ENCODE measurements at regions not wholly inside any gene's neighbourhood (a gene's known extent, or its start where the extent isn't known, plus 50 kb on each side); places are given as distances from the start of the nearest gene placed in this dataset.

DNA sequence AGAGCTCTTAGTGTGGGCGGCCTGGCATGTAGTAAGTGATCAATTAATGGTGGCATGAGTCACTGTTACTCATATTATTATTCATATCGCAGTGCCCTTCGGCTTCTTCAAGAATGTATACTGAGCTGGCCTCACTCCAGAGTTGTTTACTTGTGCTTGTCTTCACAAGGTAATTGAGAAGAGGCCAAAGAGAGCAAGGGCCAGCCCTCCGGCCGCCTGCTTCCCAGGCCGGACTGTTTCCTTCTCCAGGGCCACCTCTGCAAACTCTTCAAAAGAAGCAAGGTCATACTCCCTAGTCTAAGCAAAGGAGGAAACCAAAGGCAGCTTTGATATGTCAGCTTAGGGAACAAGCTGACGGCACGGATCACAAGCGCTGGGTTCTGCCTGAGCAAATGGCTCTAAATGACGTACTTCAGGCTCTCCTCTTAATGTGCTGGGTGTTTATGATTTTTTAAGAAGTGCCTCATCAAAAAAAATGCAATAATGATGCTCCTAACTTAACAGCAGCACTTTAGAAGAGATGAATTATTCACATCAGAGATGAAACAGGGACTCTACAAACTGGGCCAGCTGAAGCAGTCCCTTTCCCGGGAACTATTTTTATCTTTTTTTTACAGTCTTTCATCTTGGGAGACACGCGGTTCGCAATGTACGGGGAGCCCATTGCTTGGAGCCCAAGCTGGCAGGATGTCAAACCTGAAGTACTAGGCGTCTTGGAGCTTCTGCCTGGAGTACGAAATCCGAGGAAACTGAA lies 65.6 kb upstream of the DLK1 start:
- Histone ChIP-seq H3K4me1 (ENCODE audit: low read length) (no peaks in the 10 kb centered on the region), H3K4me3 (ENCODE audit: low read length) (no peak overlapping the region), H3K79me2 (ENCODE audit: low read length) (no peaks in the 10 kb centered on the region), H3K9ac (ENCODE audit: low read length) (no peak overlapping the region), H3K27me3 (ENCODE audit: low read length) (no peaks in the 10 kb centered on the region), H3K9me2 (replicated peaks; ENCODE audit: insufficient read depth, low read length) (no peaks in the 10 kb centered on the region), H3K9me3 (ENCODE audit: low read length) (no peaks in the 10 kb centered on the region), H3K36me3 (ENCODE audit: insufficient read depth, low read length) (no peaks in the 10 kb centered on the region), H3K4me2 (ENCODE audit: low read depth, low read length, poor library complexity, severe bottlenecking) (no peak overlapping the region), H4K20me1 (ENCODE audit: insufficient read depth, low read depth, low read length) (no peaks in the 10 kb centered on the region), H2AFZ (ENCODE audit: low read length) (no peak overlapping the region), H3K27ac (ENCODE audit: low read length) (no peak overlapping the region)
- no peak for DNase-seq

DNA sequence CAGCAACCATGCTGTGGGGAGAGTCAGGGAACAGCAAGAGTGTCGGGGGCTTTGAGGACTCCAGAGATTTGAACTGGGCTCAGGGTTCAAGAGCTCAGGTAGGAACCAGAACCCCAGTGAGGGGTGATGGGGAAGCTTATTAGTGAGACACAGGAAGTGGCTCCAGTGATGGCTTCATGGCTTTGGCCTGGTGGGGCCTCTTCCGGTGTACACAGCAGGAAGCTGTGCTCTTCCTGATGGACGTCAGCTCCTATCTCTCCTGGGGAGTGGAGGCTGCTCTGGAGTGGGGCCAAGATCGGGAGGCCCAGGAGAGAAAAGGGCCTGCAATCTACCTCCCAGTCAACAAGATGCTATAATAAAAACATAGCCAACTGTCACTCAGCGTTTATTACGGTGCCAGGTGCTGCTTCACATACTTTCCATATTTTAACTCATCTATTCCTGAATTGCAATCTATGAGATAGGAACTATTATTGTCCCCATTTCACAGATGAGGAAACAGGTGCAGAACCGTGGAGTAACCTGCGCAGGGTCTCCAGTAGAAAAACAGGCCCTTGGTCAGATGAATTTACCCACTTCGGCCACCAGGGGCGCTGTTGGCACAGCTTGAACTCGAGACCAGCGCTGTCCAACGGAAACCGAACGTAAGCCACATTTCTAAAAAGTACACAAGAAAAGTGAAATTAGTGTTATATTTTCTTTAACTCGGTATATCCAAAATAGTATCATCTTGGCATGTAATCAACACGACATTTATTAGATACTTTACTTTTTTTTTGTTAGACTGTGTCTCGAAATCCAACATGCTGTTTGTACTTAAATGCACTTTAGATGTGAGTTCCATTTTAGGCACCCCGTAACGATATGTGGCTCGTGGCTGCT lies 63.6 kb upstream of the DLK1 start:
- Histone ChIP-seq H3K4me2 (ENCODE audit: low read depth, low read length, poor library complexity, severe bottlenecking) (no peak overlapping the region), H3K9ac (ENCODE audit: low read length) (no peak overlapping the region), H3K27me3 (ENCODE audit: low read length) (no peaks in the 10 kb centered on the region), H2AFZ (ENCODE audit: low read length) (no peak overlapping the region), H3K79me2 (ENCODE audit: low read length) (no peaks in the 10 kb centered on the region), H3K4me3 (ENCODE audit: low read length) (no peak overlapping the region), H4K20me1 (ENCODE audit: insufficient read depth, low read depth, low read length) (no peaks in the 10 kb centered on the region), H3K9me2 (replicated peaks; ENCODE audit: insufficient read depth, low read length) (no peaks in the 10 kb centered on the region), H3K36me3 (ENCODE audit: insufficient read depth, low read length) (no peaks in the 10 kb centered on the region), H3K9me3 (ENCODE audit: low read length) (no peaks in the 10 kb centered on the region), H3K4me1 (ENCODE audit: low read length) (no peaks in the 10 kb centered on the region), H3K27ac (ENCODE audit: low read length) (no peak overlapping the region)
- DNase-seq: peak; percentile 86

DNA sequence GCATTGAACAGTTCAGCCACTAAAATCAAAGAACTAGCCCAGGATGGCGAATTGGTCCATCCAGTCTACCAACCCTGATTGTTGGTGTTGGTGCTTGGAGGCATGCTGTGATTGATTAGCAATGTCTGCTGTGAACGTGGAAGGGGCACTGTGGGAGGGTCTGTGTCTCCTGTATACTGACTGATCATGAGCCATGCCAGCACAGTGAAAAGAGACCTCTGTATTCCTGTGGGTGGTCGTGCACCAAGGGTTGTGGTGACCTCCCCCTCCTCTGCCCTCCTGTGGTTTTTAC lies 63.0 kb upstream of the DLK1 start:
- Histone ChIP-seq H3K36me3 (ENCODE audit: insufficient read depth, low read length) (no peaks in the 10 kb centered on the region), H3K9ac (ENCODE audit: low read length) (no peak overlapping the region), H3K27ac (ENCODE audit: low read length) (no peak overlapping the region), H3K27me3 (ENCODE audit: low read length) (no peaks in the 10 kb centered on the region), H3K4me3 (ENCODE audit: low read length) (no peak overlapping the region), H4K20me1 (ENCODE audit: insufficient read depth, low read depth, low read length) (no peaks in the 10 kb centered on the region), H2AFZ (ENCODE audit: low read length) (no peak overlapping the region), H3K9me2 (replicated peaks; ENCODE audit: insufficient read depth, low read length) (no peaks in the 10 kb centered on the region), H3K9me3 (ENCODE audit: low read length) (no peaks in the 10 kb centered on the region), H3K4me1 (ENCODE audit: low read length) (no peaks in the 10 kb centered on the region), H3K79me2 (ENCODE audit: low read length) (no peaks in the 10 kb centered on the region), H3K4me2 (ENCODE audit: low read depth, low read length, poor library complexity, severe bottlenecking) (no peak overlapping the region)
- no peak for DNase-seq

DNA sequence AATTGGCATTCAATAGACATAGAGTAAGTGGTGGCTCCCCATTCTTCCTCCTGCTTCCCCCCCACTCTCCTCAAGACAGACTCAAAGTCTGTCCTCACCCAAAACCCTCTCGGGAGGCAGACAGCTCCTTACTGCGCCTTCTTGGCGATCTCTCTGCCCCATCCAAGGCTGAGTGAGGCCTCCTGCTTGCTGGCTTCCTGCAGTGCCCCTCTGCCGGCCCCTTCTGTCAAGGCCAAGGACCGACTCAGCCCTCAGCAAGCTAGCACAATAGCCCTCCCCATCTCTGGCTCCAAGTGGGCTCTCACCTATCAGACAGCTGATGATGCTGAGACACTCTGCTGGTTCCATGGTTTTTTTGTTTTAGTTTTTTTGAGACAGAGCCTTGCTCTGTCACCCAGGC lies 62.5 kb upstream of the DLK1 start:
- Histone ChIP-seq H3K36me3 (ENCODE audit: insufficient read depth, low read length) (no peaks in the 10 kb centered on the region), H3K27ac (ENCODE audit: low read length) (no peak overlapping the region), H3K4me3 (ENCODE audit: low read length) (no peak overlapping the region), H3K79me2 (ENCODE audit: low read length) (no peaks in the 10 kb centered on the region), H3K27me3 (ENCODE audit: low read length) (no peaks in the 10 kb centered on the region), H4K20me1 (ENCODE audit: insufficient read depth, low read depth, low read length) (no peaks in the 10 kb centered on the region), H3K9me3 (ENCODE audit: low read length) (no peaks in the 10 kb centered on the region), H2AFZ (ENCODE audit: low read length) (no peak overlapping the region), H3K9ac (ENCODE audit: low read length) (no peak overlapping the region), H3K9me2 (replicated peaks; ENCODE audit: insufficient read depth, low read length) (no peaks in the 10 kb centered on the region), H3K4me2 (ENCODE audit: low read depth, low read length, poor library complexity, severe bottlenecking) (no peak overlapping the region), H3K4me1 (ENCODE audit: low read length) (no peaks in the 10 kb centered on the region)
- DNase-seq: no peak

DNA sequence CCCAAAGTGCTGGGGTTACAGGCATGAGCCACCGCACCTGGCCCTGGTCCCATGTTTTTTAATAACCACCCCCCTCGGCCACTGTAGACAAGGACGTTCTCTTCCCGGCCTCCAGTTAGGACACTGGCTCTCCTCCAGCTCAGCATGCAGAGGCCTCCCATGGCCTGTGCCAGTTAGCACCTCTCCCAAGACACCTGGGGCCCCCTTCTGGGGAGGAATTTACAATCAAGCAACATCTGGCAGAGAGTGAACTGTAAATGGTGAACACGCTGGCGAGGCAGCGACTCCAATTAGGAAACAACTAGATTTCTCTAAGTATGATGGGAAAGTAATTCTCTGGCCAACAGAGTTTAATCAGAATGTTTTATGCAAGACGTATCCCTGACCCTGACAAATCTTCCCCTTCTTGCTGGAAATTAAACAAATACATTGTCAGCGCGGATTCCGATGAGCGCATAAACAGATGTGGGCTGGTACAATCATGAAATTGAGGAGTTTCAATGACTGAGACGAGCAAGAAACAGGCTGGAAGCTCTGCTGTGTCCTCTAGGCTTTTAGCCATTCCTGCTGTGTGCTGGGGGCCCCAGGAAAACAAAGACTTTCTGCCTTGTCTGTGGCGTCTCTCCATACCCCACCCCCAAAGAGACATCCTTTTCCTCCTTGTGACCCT lies 61.7 kb upstream of the DLK1 start:
- Histone ChIP-seq H3K79me2 (ENCODE audit: low read length) (no peaks in the 10 kb centered on the region), H2AFZ (ENCODE audit: low read length) (no peak overlapping the region), H3K36me3 (ENCODE audit: insufficient read depth, low read length) (no peaks in the 10 kb centered on the region), H3K4me1 (ENCODE audit: low read length) (no peaks in the 10 kb centered on the region), H3K27ac (ENCODE audit: low read length) (no peak overlapping the region), H4K20me1 (ENCODE audit: insufficient read depth, low read depth, low read length) (no peaks in the 10 kb centered on the region), H3K4me2 (ENCODE audit: low read depth, low read length, poor library complexity, severe bottlenecking) (no peak overlapping the region), H3K27me3 (ENCODE audit: low read length) (no peaks in the 10 kb centered on the region), H3K9me2 (replicated peaks; ENCODE audit: insufficient read depth, low read length) (no peaks in the 10 kb centered on the region), H3K9me3 (ENCODE audit: low read length) (no peaks in the 10 kb centered on the region), H3K4me3 (ENCODE audit: low read length) (no peak overlapping the region), H3K9ac (ENCODE audit: low read length) (no peak overlapping the region)
- DNase-seq: no peak

DNA sequence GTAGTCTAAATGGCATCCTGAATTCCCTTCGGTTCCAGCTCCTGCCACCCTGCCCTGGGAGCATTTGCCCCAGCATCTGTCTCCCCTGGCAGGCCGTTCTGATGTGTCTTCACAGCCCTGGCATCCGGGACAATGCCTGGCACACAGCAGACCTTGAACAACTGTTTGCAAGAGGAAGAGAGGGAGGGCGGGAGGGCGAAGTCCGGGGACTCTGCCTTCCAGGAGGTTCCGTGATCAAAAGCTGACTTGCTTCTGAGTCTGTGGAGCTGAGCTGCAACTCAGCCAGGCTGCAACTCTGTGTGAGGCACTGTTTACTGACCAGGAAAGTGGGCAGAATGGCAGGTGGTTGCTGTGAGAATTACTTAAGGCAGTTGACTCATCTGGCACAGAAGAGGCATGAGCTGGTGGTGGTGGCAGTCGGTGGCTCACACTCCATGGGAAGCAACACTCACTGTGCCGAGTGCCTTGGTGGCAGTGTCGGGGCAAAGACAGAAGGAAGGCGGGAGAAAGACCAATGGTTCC lies 61.1 kb upstream of the DLK1 start:
- H4K20me1 ChIP-seq (ENCODE audit: insufficient read depth, low read depth, low read length): no peaks in the 10 kb centered on the region
- no peak overlapping the region for H3K27ac ChIP-seq (ENCODE audit: low read length)
- no peaks in the 10 kb centered on the region for H3K79me2 ChIP-seq (ENCODE audit: low read length)
- H3K9ac ChIP-seq (ENCODE audit: low read length): no peak overlapping the region
- no peak overlapping the region for H2AFZ ChIP-seq (ENCODE audit: low read length)
- H3K9me3 ChIP-seq (ENCODE audit: low read length): no peaks in the 10 kb centered on the region
- H3K4me1 ChIP-seq (ENCODE audit: low read length): no peaks in the 10 kb centered on the region
- H3K4me3 ChIP-seq (ENCODE audit: low read length): no peak overlapping the region
- H3K27me3 ChIP-seq (ENCODE audit: low read length): no peaks in the 10 kb centered on the region
- H3K36me3 ChIP-seq (ENCODE audit: insufficient read depth, low read length): no peaks in the 10 kb centered on the region
- H3K4me2 ChIP-seq (ENCODE audit: low read depth, low read length, poor library complexity, severe bottlenecking): no peak overlapping the region
- DNase-seq: no peak
- H3K9me2 ChIP-seq (replicated peaks; ENCODE audit: insufficient read depth, low read length): no peaks in the 10 kb centered on the region

DNA sequence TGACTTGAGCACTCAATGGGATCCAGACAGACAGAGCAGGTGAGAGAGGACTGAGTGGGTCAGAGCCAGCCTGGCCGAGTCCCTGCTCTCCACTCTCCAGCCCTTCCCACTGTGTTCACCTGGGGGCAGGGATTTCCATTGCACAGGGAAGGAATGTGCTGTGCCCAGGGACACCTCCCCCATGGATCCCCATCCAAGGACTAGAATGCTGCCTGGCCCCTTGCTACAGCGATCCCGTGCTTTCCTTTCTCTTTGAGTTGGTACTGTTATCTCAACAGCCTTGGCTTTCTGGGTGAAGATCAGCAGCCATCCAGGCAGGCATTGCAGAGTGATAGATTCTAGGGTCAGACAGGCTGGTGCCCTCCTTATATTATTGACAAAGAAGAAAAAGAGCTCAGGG lies 60.3 kb upstream of the DLK1 start:
- Histone ChIP-seq H3K9ac (ENCODE audit: low read length) (no peak overlapping the region), H3K4me3 (ENCODE audit: low read length) (no peak overlapping the region), H2AFZ (ENCODE audit: low read length) (no peak overlapping the region), H3K4me2 (ENCODE audit: low read depth, low read length, poor library complexity, severe bottlenecking) (no peak overlapping the region), H3K9me3 (ENCODE audit: low read length) (no peaks in the 10 kb centered on the region), H3K27me3 (ENCODE audit: low read length) (no peaks in the 10 kb centered on the region), H3K27ac (ENCODE audit: low read length) (no peak overlapping the region), H3K36me3 (ENCODE audit: insufficient read depth, low read length) (no peaks in the 10 kb centered on the region), H3K4me1 (ENCODE audit: low read length) (no peaks in the 10 kb centered on the region), H4K20me1 (ENCODE audit: insufficient read depth, low read depth, low read length) (no peaks in the 10 kb centered on the region), H3K79me2 (ENCODE audit: low read length) (no peaks in the 10 kb centered on the region), H3K9me2 (replicated peaks; ENCODE audit: insufficient read depth, low read length) (no peaks in the 10 kb centered on the region)
- no peak for DNase-seq

DNA sequence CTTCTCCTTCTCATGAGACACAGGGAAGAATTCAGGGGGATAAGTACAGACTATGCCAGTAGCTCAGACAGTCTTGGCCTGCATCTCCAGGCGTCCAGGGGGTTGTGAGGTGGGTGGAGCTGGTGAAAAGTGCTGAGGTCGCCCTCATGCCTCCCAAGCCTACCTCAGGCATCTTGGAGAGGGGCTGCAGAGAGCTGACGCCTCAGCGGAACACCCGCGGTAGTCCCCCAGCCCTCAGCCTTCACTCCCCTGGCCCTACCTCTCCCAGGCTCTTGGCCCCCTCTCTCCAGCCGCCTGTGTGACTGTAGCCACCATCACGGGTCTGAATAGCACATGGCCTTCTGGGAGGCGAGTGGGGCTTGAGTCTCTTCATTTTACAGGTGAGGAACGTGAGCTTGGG lies 59.8 kb upstream of the DLK1 start:
- H3K79me2 ChIP-seq (ENCODE audit: low read length): no peaks in the 10 kb centered on the region
- no peak overlapping the region for H3K9ac ChIP-seq (ENCODE audit: low read length)

More for the DNA sequence above, 59.8 kb upstream of the DLK1 start:
- no peak overlapping the region for H2AFZ ChIP-seq (ENCODE audit: low read length)
- DNase-seq: no peak
- no peak overlapping the region for H3K4me3 ChIP-seq (ENCODE audit: low read length)
- H3K4me2 ChIP-seq (ENCODE audit: low read depth, low read length, poor library complexity, severe bottlenecking): no peak overlapping the region
- no peaks in the 10 kb centered on the region for H3K36me3 ChIP-seq (ENCODE audit: insufficient read depth, low read length)
- no peak overlapping the region for H3K27ac ChIP-seq (ENCODE audit: low read length)
- H3K9me3 ChIP-seq (ENCODE audit: low read length): no peaks in the 10 kb centered on the region
- H4K20me1 ChIP-seq (ENCODE audit: insufficient read depth, low read depth, low read length): no peaks in the 10 kb centered on the region
- H3K9me2 ChIP-seq (replicated peaks; ENCODE audit: insufficient read depth, low read length): no peaks in the 10 kb centered on the region
- H3K27me3 ChIP-seq (ENCODE audit: low read length): no peaks in the 10 kb centered on the region
- H3K4me1 ChIP-seq (ENCODE audit: low read length): no peaks in the 10 kb centered on the region
